GM04504 (cell line): ENCODE measurements at regions not wholly inside any gene's neighbourhood (a gene's known extent, or its start where the extent isn't known, plus 50 kb on each side); places are given as distances from the start of the nearest gene placed in this dataset.

Experiments
- DNase-seq: peaks from one replicate; pipeline ENCODE4 v3.0.0-alpha.2; 2012; ENCODE audit warnings: low read depth

DNA sequence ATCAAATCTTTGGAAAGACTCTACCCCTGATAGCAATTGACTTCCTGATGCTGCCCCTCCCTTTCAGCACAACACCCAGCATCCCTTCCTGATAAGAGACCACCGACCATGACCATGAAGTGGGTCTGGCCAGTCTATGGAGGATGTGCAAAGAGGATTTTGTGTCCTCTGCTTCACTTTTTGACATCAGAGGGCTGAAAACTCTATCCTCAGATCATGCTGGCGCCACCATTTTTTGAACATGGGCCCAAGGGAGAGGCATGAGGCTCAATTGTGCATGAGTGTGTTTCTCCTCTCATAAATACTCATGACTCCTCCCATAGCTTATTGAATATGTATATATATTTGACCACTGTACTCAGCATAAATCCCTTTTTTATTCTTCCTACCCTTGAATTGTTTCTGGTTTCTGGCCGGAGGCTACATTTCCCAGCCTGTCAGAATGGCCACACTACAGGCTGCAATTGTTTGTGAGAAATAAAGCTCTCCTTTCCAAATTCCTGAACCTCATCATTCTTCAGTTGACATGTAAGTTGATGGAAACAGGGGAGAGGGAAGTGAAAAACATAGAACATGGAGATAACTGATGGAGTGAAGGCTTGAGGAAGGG is 314.1 kb downstream of the MYCN start:
- DNase-seq, result no peak

DNA sequence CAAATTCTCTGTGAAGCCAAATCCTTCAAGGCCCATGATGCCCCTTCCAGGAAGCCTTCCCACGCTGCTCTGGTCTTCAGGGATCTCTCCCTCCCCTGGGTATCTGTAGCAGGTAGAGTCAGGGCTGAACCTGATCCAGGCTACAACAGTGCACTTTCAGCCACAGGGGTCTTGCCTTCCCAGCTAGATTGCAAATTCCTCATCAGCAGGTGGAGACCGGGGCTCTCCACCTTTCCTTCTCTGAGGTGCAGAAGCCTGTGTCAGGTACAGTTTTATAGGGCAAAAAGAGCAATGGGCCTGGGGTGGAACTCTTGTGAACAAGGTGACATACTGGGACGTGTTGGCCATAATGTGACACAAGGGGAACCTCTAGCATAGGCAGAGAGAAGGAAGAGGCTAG is 312.9 kb downstream of the MYCN start:
- DNase-seq, result no peak

DNA sequence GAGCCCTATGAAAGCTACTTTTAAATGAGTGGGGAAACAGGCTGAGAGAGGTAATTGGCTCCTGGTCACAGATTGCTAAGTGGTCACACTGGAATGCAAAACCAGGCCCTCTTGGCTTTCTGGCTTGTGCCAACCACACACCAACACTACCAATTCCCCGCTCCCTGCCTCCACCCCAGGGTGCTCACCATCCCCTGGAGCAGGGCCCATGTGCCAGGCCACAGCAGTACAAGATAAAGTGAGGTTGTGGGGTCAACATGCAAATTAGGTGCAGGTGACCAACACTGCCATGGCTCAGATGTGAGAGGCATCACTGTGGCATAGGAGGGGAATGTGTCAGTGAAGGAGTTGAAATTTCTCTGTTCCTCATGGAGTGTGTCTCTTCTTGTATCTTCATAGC is 312.5 kb downstream of the MYCN start:
- DNase-seq, result no peak

DNA sequence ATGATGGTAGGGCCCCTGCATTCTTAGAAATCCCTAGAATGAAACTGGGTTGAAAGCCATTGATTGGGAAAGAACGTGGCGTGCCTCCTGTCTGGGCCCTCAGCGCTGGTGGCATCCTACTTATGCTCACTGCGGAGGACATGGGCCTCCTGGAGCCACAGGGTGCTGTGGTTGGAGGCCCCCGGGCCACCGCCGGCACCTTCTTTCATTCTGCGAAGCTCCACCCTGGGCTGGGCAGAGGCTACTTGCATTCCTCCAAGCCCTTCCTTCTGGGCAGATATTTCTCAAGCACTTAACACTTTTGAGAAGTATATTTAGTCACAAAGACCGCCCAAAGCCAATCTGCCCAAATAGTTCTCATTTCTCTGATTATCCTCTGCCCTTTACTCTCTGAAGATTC is 311.9 kb downstream of the MYCN start:
- DNase-seq, result no peak

DNA sequence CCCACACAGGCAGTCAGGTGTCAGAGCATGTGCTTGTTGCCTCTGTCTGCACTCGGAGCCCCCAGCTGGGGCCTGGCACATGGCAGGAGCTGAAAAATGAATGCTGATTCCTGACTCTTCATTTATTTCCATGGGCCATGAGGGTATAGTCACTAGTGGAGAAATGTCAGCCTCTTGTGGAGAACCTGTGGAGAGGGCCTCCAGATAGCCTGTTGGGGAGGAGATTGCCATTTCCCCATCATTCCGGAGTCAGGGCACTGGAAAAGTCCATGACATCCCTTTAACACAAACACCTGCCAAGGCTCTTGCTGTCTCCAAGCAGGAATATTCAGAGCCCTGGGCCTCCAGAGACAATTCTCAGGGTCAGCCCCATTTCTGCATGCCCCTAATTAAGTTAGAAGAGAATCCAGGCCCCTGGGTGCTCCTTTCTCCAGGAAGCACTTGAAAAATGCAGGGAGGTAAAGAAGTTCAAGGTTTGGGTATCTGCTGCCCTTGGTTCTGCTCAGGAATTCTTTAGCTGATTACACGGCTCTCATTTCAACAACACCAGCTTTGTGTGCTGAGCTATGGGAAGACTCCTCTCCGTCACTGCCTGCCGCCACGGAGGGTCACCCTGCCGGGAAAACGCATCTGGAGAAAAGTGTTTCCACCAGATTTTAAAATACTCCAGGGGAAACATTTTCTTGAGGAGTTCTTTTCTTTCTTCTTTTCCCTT is 311.3 kb downstream of the MYCN start:
- no peak for DNase-seq

DNA sequence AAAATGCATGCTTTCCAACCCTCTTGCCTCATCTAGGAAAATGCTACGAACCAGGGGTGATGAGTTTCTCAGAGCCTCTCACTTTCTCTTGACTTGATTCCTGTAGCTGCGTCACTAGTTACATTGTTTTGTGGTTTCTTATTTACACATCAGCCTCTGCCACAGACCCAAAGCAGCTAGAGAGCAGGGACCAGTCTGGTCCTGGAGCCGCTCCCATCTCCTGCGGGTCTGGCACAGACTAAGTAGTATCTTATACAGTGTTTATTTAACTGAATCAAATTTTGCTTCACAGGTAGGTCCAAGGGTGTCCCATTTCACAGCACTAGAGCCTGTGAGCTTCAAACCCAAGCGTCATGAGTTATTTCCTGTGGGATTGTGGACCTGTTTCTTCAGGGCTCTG is 310.5 kb downstream of the MYCN start:
- no peak for DNase-seq

DNA sequence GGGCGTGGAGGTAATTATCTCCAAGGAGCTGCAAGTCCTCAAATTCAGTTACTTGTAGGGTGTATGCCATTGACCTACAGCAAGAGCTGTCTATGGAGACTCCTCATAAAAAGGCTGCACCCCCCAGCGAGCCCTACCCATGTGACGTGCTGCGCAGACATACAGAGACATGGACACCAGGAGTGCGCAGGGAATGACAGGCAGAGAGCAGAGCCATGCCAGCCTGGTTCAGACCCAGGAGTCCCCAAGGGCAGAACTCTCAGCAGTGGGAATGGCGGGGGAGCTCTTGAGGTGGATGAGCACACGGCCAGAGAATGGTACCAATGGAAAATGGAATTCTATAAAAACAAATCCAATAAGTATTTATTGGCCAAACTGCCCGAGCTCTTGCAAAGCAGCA is 310.1 kb downstream of the MYCN start:
- no peak for DNase-seq

DNA sequence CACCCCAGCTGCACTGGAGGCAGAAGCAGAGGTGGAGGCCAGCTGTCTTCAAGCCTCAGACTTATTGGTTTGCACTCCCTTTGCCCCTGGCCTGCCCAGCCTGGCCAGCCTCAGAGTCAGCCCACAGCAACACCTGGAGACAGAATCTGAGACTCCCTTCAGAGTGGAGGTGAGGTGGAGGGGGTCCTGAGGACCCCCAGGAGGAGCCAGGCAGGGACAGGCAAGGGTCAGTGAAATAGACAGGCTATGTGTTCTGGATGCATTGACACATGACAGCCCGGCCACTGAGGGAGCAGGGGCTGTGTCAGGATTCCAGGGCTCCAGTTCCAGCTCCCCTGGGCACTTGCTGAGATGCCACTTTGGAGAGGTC is 309.7 kb downstream of the MYCN start:
- no peak for DNase-seq

DNA sequence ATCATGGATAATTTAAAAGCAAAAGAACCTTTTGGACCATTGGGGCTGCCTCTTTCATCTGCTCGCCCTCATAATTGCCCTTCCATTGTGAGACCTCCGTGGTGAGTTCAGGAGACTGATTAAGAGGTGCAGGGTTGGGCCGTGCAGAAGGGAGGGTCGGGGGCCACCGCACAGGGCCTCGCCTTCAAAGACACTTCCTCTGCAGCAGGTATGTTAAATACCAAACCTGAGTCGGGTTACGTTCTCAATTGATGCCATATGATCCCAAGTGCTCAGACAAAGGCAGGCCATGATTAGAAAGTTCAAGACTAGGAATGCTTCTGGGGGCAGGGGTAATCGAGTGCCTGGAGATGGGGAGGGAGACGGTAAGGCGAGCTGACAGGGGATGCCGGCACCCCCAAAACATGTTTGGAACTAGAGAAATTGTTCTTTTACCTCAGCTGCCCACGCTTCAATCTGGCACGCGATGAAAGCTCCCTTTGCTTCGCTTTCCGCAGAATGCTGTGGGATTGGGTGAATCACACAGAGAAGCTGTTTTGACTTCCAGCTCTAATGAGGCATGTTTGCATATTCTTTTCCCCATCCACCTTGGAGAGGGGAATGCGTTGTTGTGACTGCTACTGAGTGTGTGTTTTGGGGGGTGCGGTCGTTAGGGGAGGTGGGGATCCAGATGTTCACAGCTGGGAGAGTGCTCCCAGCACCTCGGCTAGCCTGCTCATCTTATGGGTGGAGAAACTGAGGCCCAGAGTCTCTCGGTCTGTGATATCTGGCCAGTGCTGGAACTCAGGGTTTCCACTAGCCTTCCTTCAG is 309.1 kb downstream of the MYCN start:
- no peak for DNase-seq

DNA sequence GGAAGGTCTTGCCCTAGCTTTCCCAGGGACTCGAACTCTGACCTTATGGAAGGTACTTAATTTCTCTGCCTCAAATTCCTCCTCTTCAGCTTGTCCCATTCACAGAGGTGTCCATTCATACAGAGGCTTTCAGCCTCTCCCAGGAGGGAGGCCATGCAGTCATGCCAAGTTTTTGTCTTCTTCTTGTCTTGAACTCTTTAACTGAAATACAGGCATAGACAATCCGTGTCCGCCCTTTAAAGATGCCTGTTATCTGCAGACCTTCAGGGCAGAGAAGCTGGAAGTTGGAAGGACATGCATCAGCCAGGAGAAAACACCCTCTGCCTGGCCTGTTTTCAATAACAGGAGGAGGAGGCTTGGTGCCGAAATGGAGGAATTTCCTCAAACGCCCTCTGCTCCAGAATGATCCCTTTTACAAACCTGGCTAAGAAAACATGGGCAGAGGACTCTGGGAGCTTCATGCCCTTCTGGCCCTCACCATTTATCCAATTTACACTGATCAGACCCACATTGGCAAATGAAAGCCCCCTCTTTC is 308.3 kb downstream of the MYCN start:
- DNase-seq, result no peak

DNA sequence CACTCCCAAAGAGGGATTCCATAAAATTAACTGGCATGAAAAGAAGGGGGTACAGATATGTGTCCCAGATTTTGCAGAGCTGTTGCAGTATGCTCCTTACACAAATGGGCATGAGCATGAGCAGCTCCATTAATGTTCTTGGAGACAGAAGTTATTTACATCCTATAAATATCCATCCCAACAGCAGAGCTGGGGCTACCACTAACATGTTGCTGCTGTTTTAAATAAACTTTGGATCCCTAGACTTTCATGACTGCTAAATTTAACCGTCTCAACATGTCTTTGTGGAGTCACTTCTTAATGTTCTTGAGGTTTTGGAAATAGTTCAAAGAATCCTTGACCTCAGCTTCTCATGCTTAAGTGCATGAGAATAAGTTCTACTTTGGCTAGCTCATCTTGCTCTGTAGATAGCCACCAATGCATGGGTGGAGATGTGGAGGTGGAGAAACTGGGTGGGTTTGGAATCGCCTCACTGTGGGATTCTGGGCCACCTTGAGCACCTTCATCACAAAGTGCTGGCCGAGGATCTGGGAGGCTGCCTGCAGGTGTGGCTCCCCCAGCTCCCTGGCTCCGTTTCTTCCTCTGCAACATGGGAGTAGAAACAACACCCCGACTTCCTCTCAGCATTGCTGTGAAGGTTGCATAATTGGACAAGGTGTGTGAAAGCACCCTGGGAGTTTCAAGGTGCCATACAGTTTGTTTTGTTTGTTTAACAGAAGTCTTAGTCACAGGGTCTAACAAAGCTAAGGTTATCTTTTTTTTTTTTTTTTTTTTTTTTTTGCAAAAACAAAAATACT is 307.2 kb downstream of the MYCN start:
- no peak for DNase-seq

DNA sequence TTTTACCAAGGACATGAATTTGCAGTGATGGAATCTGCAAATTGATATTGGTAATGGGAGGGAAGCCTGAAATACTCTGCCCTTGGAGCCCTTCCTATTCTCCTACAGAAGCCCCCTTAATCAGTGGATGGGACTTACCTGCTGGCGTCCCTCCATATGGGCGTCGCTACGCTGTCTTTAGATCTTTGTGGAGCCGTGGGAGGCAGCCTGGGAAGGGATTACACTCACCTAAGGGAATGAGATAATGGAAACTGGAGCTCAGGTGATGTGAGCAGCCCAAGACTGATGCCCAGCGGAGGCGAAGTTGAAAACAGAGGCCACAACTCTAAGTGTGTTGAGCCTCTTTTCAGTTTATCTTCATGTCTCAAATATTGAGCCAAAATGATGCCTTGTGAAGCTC is 306.6 kb downstream of the MYCN start:
- no peak for DNase-seq

DNA sequence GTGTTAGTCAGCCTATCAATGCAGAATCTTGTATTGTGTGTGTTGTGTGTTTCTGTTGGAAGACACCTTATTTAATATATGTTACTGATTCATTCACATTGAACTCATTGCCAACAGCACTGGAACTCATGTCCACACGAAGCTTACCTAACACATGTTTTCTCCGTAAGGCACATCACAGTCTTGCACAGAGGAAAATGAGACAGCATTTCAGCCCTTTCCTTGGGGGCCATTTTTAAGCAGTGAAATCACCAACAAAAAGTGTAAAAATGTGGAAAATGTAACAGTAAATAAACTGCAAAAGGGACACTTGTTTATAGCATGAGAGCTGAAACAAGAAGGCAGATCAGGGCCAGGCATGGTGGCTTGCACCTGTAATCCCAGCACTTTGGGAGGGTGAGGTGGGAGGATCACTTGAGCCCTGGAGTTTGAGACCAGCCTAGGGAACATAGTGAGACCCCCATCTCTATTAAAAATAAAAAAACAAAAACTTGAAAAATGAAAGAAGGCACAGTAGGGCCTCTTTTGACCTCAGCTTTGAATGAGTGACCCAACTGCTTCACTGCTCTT is 306.0 kb downstream of the MYCN start:
- no peak for DNase-seq

DNA sequence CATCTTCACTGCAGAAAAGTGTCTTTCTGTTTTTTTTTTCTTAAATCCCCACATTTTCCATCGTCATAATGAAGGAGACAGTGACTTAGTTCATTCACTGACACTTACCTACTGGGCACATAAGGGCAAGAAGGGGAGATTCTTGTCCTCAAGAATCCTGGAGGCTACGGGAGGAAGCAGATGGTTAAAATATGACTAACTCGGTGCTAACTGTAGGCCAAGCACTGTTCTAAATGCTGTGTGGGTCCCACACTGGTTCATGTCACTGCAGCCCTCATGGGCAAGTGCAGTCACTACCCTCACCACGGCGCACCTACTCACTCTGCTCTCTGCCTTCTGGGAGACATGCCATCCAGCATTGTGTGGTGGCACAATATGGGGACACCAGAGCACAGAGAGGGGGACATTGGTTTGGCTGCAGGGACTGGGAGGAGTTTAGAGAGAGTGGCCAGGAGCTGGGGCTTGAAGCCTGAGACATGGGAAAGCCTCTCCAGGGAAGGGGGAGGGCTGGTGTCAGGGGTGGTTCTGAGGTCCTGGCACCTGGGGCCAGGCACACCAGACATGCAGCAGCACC is 305.2 kb downstream of the MYCN start:
- no peak for DNase-seq

DNA sequence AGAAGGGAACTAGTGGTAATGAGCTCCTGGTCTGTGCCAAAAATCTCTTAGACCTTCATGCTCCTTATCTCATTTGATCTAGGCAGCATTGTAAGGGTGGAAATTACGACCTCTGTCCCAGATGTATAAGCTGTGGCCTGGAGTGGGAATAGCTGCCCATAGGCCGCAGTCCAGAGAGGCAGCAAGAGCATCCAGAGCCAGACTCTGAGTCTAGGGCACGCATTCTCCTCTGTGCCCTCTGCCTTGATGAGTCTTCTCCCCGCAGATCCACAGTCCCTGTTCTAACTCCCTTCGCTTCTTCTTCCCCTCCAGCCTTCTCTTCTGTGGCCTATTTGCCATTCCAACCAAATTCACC is 304.6 kb downstream of the MYCN start:
- no peak for DNase-seq

DNA sequence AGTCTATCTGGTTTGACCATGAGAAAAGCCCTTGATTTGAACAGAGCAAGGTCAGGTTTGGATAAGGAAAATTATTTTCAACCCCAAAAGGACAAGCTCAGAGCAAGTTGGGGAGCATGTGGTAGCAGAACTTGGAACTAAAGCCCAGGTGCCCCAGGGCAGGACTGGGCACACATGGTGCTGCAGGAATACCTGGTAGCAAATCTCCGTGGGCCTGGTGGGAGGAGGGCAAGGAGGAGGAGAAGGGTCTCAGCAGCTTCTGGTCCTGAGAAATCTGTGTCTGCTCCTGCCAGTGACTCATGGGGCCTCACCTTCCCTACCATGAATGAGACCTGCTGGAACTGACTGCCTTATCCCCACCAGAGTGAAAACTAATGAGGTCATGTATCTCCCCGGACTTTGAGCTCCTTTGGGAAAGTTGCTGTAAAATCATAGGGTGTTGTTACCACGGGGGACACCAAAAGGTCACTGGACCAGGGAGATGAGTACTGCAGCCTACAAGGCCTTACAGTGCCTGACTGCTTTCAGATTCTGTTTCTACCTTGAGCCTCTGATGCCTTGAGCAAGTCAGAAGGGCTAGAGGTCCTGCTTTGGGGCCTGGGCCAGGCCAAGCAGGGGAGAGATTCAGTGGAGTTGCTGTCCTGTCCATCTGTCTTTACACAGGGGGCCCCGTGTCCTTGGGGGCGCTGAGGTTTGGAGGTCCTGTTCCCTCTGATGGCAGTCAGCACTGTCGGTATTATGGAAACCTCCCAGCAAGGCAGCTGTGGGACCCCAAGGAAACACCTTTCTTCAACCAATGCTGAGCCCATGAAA is 304.0 kb downstream of the MYCN start:
- DNase-seq, result no peak

DNA sequence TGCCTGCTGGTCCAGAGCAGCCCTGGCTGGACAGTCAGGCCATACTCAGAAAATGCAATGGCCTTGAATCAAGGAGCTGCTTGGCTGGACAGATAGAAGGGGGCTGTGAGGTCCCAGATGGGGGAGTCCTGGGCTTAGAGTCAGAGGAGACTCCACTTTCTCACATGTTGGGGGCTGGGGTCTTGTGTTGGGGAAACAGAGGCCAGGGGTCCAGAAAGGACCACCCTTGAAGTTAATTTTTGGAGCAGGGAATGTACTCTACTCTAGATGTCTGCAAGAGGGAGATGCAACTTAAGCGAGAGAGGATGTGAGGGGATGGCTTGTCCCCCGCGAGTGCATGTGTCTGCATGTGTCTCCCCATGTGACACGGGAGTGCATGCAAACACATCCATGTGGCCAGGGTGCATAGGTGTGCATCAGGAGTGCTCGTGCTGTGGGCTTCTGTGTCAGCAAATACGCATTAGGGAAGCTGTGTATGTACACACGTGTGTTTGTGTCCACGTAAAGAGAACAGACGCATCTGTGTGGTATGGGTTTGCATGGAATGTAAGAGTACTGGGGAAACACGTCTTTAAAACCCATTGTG is 303.2 kb downstream of the MYCN start:
- DNase-seq, result no peak

DNA sequence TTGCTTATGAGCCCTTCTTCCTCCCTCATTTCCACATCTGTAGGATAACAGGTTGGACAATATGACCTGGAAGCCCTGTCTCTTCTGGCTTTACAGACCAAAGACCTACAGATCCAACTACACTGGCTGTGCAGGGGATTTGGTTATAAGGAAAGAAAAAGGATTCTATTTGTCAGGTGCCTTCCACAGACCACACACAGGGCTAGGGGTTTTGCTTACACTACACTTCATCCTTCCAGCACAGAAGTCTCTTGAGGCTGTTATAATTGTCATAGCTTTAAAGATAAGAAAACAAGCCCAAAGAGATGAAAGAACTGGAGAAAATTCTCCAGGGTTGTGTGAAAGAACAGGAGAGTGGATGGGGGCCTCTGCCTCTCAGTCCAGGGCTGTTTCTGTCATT is 302.6 kb downstream of the MYCN start:
- no peak for DNase-seq

DNA sequence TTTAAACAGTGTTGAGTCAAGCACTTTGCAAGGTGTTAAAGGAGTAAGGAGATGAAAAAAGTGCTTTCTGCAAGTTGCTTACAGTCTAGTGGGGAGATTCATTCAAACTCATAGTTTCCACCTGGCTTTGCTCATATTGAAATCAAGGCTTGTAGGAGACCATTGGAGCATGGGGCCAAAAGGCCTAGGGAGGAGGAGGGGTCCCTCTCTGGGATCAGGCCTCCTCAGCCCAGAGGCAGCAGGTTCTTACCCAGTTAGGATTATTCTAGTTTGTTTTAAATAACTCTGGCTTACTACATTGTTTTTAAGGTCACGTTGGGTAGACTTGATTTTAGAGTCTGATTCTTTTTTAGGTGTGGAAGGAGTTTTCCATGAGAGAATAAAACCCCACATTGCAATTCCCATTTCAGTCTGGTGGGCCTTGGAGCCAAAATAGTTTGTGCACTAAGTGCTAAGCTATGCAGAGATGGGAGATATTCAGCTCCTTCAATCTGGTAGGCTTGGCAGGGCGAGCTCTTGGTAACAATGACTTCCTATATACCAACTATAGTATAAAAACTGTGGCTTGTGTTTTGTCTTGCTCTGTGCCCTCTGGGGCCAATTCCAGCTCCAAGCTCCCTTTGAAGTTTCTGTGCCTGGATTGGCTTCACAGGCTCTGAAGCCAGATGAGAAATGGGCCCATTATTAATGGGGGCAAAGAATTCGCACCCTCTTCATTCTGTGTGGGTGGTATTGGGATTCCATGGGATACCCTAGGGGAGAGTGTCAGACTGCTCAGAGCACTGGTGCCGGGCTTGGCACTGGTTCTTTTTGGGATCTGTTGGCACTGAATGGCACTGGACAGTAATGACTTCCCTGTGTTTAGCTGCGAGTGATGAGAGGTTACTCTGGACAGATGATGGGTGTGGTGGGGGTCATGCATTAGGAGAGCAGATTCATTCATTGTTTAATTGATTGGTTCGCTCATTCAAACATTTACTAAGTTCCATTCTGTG is 301.1 kb downstream of the MYCN start:
- DNase-seq, result no peak
